HG02763 (cell line): ENCODE measurements at regions not wholly inside any gene's neighbourhood (a gene's known extent, or its start where the extent isn't known, plus 50 kb on each side); places are given as distances from the start of the nearest gene placed in this dataset.

ENCODE experiments used
- ATAC-seq: cut with Tn5 transposase; IDR thresholded peaks from one replicate; pipeline ENCODE4 v1.9.1; 2021; ENCODE audit warnings: mild to moderate bottlenecking, moderate library complexity; ENCODE audit not compliant: unreplicated experiment

GRCh38 chr7:25358926-25359325 is 130.6 kb upstream of the NPVF start:
- no peak for ATAC-seq

GRCh38 chr7:25359471-25360059 is 131.3 kb upstream of the NPVF start:
- no peak for ATAC-seq

GRCh38 chr7:25360451-25360850 is 132.2 kb upstream of the NPVF start:
- ATAC-seq: no peak

- ATAC-seq: no peak
Measured at GRCh38 chr7:25361387-25361786, 133.1 kb upstream of the NPVF start.

GRCh38 chr7:25361863-25362262 is 133.6 kb upstream of the NPVF start:
- ATAC-seq: no peak

GRCh38 chr7:25368599-25369201 is 140.4 kb upstream of the NPVF start:
- ATAC-seq: no peak

GRCh38 chr7:25369786-25370185 is 141.5 kb upstream of the NPVF start:
- ATAC-seq: no peak

- no peak for ATAC-seq
Measured at GRCh38 chr7:25371972-25372371, 143.7 kb upstream of the NPVF start.

GRCh38 chr7:25375805-25376600 is 147.7 kb upstream of the NPVF start:
- no peak for ATAC-seq

- no peak for ATAC-seq
Measured at GRCh38 chr7:25379351-25380300, 151.3 kb upstream of the NPVF start.

GRCh38 chr7:25381818-25382589 is 153.7 kb upstream of the NPVF start:
- no peak for ATAC-seq

GRCh38 chr7:25382869-25383268 is 154.6 kb upstream of the NPVF start:
- ATAC-seq: no peak

GRCh38 chr7:25383402-25383801 is 155.1 kb upstream of the NPVF start:
- no peak for ATAC-seq

GRCh38 chr7:25384788-25385505 is 156.7 kb upstream of the NPVF start:
- ATAC-seq: no peak

GRCh38 chr7:25385506-25386136 is 157.3 kb upstream of the NPVF start:
- ATAC-seq: no peak

GRCh38 chr7:25386311-25386744 is 158.0 kb upstream of the NPVF start:
- no peak for ATAC-seq

- ATAC-seq: no peak
Measured at GRCh38 chr7:25388681-25389080, 160.4 kb upstream of the NPVF start.

GRCh38 chr7:25389489-25390106 is 161.3 kb upstream of the NPVF start:
- ATAC-seq: no peak
